GM19452 (cell line): ENCODE measurements at regions not wholly inside any gene's neighbourhood (a gene's known extent, or its start where the extent isn't known, plus 50 kb on each side); places are given as distances from the start of the nearest gene placed in this dataset.

Source experiments
- ATAC-seq: cut with Tn5 transposase; IDR thresholded peaks from one replicate; pipeline ENCODE4 v1.9.1; 2021; ENCODE audit not compliant: unreplicated experiment

DNA sequence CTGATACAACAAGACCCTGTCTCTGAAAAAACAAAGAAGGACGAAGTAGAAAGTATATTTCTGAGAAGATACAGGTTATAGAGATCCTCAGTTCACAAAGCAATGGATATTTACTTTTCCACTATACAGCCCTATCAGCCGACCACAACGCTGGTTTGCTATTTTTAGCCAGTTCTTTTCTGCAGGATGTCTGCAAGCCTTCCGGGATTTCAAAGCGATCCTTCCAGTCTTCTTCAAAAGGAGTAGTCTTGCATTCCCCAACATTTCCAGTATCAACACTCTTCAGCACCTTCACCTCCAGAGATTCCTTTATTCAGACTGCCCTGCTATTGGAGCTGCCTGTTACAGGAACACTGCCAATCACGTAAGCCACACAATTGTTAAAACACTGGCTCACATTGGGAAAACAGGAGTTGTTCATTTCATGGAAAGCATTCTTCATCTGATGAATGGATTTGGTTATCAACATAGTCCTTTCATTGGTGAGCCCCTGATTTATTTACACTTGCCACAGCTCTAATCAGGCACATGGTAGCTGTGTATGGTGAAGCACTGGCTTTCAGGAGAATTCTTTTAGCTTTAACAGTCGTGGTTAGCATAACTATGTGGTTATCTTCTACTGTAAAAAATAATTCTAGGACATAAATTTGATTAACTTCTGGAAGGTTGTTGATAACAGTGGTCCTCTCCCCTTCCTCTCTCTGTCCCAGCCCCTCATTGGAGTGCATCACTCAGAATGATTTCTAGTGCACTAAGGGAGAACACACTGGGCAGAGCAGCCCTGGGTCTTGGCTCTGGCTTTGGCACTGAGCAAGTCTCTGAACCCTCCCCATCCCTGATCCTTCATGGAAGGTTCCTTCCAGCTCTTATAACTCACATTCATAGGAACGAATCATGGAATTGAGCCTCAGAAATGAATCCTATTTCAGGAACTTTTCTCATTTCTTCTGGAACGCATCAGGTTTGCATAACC is 109.9 kb upstream of the SORBS2 start:
- ATAC-seq: no peak

DNA sequence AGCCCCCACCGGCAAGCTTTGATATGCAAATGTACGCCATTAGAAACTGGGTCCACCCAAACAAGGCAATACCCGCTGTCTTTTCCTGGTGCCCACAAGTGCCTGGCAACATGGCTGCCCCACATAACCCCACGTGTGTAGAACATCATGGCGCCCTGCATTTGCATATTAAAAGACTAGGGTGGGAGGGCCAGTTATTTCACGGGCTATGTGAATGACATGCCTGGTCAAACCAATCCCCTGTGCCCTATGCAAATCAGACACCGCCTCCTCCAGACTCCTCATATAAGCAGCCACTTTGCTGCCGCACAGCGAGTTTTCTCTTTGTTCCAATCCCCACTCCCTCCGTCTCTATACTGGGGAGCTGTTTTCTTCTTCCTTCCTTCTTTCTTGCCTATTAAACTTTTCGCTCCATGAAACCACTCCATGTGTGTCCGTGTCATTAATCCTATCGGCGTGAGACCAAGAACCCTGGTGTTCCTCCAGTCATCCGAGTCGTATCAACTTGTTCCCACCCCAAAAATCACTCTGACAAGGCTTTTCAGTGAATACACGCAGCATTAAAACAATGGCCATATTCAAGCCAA is 112.6 kb upstream of the SORBS2 start:
- no peak for ATAC-seq

- no peak for ATAC-seq
These were observed 113.9 kb upstream of the SORBS2 start for GRCh38 chr4:185925910-185926360.

GRCh38 chr4:185931375-185931774 is 119.4 kb upstream of the SORBS2 start:
- ATAC-seq: no peak

DNA sequence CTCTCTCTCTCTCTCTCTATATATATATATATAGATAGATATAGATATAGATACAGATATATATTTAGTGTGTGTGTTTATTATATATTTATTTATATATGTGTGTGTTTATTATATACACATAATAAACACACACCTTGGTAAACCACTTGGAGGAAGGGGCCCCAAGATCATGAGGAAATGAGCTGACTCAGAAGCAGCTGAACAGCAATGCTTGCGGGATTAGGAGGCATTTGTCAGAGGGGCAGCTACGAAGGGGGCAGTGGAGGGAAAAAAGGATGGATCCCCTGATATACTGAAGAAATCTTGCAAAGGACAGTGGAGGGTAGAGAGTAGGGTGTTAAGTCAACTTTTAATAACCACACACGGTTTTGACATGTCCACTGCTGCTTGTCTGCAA is 120.0 kb upstream of the SORBS2 start:
- no peak for ATAC-seq

- no peak for ATAC-seq
These were observed 120.5 kb upstream of the SORBS2 start for GRCh38 chr4:185932491-185932890.

- ATAC-seq: no peak
These were observed 121.1 kb upstream of the SORBS2 start for GRCh38 chr4:185933078-185933581.

GRCh38 chr4:185936650-185937376 is 124.8 kb upstream of the SORBS2 start:
- no peak for ATAC-seq

DNA sequence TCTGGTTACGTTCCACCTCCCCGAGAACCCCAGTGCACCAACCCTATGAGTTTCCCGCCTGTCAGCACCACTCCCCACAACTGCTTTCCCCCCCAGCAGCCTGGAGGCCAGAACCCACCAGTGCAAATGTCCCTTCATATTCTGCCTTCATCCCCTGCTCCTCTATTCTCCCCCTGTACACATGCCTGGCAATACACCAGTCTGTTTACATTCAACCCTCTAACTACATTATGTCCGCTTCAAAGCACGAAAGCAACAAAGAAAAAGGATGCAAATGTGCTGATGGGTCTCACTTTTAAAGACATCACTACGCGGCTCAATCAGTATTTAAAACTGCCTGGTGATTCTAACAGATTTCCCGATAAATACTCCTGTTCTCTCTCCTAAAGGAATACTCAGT is 126.7 kb upstream of the SORBS2 start:
- ATAC-seq: no peak

GRCh38 chr4:185941461-185941860 is 127.5 kb upstream of the TLR3 start:
- ATAC-seq: no peak

- no peak for ATAC-seq
These were observed 123.7 kb upstream of the TLR3 start for GRCh38 chr4:185945252-185945651.

GRCh38 chr4:185945906-185946305 is 123.0 kb upstream of the TLR3 start:
- peak; percentile 94 for ATAC-seq

DNA sequence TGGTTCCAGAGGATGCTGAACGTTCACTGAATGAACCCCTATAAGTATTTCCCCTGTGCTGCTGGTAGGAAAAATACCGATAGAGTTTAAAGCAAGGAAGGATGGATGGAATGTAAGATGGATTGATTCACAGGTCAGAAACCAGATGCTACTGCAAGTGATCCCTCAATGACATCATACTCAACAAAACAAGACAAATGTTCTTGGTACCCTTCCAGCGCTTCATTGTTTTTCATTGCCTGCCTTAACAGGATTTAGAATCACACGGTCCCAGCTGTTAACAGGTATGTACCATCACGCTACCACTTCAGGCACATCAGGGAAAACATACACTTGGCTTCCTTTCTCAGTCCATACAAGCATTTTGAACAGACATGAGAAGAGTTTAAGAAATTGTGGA is 118.1 kb upstream of the TLR3 start:
- ATAC-seq: no peak

DNA sequence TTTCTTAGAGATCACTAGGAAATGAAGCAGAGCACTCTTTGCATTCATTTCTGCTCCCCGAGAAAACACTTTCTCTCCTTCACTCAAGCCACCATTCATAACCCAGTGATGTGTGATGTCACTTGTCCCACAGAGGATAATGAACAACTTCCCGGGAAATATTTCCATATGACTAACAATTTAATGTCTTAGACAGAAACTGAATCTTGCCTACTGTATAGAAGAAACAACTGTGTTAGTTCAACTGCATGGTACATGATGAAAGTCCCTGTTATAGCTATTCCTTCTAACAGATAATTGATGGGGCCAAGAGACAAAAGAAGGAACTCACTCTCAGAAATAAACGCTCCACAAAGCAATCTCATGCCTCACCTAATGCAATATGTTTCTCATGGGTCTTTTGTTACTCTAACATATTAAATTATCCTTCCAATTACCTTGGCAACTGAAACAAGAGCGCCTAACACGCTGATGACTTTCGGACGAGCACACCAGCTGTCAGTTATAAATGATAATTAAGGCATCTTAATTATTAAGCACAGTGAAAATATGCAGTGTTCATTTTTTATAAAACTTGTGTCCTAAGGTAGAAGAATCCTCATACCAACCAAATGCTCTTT is 113.7 kb upstream of the TLR3 start:
- no peak for ATAC-seq

DNA sequence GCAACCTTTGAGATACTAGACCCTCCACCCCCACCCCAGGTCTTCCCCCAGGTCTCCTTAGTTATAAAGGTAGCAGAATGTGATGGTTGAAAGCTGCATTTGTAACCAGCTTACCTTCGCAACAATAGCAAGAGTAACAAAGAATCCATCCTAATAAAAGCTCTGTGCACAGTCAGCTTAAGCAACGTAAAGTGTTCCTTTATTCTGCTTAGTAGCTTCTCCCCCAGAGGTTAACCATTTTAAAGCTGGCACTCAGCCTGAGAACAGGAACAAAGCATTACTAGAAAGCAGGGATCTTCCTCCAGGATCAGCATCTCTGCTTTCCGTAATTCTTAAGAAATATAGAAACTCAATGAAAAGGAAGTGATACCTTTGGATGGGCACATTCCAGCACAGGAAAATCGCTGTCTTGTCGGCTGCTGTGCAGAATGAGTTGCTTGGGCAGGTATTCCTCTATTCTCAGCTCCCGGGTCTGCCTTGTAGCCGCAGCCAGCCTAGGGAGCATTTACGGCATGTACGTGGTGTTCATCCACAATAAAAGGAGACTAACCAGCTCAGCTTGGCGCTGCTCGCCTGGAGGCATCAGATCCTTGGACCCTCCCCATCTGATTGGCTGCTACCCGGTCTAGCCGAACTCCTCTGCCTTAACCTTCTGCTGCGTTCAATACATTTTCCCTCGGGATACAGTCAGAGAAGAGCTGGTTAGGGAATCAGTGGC is 113.0 kb upstream of the TLR3 start:
- no peak for ATAC-seq

GRCh38 chr4:185956544-185956940 is 112.4 kb upstream of the TLR3 start:
- no peak for ATAC-seq

DNA sequence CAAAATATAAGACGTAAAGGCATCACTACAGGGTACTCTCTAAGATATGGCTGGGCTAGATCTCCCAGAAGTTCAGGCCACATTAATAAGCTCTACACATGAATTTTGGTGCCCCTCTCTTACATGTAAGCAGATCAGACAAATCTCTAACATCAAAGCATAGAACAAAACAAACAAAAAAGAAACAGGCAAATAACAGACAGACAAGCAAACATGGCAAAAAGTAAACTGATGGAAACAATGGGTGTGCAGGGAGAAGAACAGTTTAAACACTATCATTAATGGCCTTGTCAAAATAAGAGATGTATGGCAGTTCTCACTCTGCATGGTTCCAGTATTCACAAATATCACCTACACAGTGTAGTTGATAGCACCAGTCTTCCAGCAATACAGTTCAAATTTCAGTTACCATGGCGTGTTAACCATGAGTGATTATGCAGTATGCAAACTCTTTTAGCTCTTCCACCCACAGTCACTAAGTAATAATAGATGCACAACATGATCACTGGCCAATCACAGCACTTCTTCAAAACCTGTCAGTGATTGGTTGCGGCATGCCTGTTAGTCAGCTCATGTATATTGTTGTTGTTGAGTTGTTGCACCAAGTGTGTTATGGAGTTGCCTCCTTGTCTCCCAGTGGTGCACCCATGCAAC is 110.7 kb upstream of the TLR3 start:
- ATAC-seq: no peak

DNA sequence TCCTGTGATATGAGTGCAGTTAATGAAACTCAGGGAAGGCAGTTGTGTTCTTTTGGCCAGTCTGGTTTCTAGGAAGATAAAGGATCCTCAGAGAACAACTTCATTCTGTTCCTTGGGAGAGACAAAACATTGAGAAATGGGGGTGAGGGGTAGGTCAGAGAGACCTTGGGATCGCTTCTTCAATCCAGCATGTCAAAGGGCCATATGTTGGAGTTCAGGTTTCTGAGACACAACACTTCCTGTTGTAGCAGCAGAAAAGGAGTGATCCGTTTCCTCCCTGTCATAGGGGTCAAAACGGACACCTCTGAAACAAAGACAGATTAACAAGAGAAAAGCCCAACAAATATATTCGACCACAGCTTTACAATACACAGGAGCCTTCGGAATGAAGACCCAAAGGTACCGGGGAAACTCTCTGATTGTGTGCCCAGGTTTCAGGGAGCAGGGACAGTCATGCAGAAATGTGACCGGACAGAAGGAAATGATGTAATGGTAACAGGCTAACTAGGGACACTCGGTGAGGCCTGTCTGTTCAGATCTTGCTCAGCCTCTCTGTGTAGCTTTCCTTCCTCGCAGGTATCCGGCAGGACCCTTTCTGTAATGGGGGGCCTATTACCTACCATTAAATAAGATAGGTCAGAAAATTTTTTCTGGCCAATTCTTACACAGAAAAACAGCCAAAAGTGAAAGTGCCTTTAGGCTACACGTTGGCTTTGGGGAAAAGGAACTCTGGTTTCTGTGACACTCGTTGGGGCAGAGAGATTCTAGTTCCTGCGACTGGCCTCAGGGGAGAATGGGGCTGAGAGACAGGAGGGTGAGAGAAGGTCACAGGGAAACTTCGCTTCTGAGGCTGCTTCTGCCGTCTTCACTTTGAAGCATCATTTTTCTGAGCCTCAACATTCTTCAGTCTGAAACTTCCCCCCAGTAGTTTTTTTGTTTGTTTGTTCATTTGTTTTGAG is 103.3 kb upstream of the TLR3 start:
- ATAC-seq: peak; percentile 74

- ATAC-seq: no peak
These were observed 102.4 kb upstream of the TLR3 start for GRCh38 chr4:185966549-185966948.
